CMK (cell line): ENCODE measurements at regions not wholly inside any gene's neighbourhood (a gene's known extent, or its start where the extent isn't known, plus 50 kb on each side); places are given as distances from the start of the nearest gene placed in this dataset.

Source experiments
- DNase-seq: peaks from one replicate; pipeline ENCODE4 v3.0.0-alpha.2; 2010; ENCODE audit warnings: low read depth

DNA sequence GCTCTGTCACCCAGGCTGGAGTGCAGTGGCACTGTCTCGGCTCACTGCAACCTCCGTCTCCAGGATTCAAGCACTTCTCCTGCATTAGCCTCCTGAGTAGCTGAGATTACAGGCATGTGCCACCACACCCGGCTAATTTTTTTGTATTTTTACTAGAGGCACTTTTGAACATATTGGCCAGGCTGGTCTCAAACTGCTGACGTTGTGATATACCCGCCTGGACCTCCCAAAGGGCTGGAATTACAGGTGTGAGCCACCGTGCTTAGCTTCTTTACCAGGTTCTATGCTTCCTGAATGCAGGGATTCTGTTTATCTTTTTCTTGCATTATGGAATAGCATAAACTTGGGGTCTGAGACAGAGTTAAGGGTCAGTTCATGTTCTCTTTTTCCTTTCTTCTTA, 317.9 kb upstream of the RBFOX1 start:
- DNase-seq = no peak

DNA sequence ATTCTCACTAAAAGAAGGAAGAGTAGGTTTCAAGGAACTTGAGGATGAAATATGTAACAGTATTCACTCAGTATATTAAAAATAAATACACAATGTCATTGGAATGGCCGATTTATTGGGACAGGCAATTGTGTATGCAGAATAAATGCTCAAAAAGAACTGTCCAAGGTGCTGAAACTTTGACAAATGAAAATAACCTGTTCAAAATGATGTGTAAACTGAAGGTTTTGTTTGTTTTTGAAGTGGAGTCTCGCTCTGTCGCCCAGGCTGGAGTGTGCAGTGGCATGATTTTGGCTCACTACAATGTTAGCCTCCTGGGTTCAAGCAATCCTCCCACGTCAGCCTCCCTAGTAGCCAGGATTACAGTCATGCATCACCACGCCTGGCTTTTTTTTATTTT, 318.7 kb upstream of the RBFOX1 start:
- no peak for DNase-seq

DNA sequence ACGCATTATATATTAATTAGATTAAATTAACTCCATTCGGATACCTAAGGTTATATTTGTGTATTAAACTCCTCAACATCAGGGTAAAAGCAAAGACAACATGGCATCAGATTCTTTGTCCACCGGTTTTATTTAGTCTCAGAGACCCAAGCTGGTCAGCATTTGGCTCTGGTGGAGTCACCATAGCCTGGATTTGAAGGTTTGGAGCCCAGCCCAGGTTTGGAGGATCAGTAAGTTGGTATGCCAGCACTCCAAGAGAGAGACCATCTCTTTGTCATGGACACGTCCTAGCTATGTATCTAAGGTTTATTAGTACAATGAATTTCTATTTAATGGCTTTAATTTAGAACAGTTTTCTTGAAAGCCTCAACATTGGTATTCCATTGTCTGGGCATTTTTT, 328.4 kb upstream of the RBFOX1 start:
- no peak for DNase-seq

DNA sequence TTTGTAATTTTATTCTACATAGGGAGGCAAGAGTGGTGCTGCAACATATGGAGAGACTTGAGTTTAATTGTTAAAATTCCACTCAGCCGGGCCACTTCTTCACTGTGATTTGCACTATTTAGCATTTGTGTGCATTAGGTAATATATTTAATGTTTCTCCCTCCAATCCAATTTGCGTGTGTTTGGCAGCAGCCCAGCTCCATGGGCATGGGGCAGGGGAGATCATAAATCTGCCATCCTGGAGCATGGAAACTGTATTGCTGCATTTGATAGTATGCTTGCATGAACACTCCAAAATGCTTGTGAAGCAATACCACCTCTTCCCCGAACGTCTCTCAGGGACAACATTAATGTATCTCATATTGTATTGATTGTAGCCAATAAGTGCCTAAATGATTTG, 339.1 kb upstream of the RBFOX1 start:
- DNase-seq = no peak

DNA sequence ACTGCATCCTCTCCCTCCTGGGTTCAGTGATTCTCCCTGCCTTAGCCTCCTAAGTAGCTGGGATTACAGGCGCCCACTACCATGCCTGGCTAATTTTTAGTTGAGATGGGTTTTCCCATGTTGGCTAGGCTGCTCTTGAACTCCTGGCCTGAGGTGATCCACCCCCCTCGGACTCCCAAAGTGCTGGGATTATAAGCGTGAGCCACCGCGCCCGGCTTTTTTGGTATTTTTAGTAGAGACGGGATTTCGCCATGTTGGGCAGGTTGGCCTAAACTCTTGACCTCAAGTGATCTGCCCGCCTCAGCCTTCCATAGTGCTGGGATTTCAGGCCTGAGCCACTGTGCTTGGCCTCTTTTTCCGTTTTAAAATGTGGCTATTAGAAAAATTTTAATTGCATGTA, 343.8 kb upstream of the RBFOX1 start:
- no peak for DNase-seq

DNA sequence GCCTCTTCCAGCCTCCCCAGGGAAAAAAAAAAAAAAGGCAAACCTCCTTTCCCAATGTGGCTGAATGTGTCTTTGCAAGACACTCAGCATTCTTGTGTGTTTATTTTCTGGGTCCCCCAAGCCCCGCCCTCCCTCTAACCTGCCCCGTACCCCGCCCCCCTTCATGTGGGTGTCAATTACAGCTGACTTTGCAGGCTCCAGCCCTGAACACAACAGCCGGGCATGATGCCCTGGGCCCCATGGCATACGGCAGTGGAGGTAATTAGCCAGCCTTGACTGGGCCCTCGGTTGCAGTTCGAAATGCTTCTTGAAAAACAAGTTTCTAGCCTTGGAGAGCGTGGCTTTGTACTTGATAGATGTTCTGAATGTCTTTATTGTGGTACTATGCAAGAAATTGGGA, 354.7 kb upstream of the RBFOX1 start:
- no peak for DNase-seq

DNA sequence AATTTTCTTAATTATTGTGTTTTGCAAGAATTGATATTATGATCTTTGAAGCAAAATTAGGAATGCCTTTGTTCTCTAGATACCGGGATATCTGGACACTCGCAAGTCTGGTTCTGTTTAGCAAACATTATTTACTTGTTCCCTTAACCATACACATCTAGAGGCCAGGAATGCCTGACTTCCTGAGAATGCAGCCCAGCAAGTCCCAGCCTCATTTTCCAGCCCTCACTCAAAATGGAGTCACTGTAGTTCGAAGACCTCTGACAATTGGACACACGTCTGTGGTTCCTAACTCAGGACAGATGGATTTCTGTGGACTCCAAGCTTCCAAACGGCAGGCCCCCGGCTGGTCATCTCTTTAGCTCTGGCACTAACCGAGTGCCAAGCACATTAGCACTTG, 355.4 kb upstream of the RBFOX1 start:
- no peak for DNase-seq

DNA sequence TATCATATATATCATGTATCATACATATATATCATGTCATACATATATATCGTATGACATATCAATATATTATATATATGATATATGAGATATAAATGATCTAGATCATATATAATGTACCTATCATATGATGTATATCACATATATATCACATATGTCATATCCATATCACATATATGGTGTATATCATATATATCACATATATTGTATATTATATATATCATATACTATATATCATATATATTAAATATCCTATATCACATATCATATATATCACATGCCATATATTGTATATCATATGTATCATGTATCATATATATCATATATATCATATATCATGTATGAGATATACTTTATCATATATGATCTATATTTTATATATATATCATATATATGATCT, 355.9 kb upstream of the RBFOX1 start:
- no peak for DNase-seq

DNA sequence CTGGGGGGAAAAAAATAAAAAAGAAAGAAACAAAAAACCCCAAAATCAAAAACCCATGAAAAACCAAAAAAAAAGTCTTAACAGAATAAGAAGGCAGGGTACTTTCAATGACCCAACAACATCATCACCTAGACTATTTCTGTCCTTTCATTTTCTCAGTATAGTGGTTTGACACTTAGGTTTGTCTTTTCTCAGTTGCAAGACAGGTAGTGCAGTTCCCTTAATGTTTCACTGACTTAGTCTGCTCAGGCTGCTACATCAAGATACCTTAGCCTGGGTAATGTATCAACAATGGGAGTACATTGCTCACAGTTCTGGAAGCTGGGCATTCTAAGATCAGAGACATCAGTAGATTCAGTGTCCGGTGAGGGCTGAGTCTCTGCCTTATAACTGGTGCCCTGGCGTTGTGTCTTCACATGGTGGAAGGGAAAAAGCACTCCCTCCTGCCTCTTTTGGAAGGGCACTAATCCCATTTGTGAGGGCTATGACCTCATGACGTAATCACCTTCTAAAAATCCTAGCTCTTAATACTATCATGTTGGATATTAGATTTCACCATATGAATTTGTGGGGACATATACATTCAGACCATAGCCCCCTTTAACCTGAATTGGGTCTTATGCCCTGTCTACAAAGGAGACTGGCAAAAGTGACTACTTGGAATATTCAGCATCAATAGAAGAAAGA, 362.3 kb upstream of the RBFOX1 start:
- DNase-seq = no peak

DNA sequence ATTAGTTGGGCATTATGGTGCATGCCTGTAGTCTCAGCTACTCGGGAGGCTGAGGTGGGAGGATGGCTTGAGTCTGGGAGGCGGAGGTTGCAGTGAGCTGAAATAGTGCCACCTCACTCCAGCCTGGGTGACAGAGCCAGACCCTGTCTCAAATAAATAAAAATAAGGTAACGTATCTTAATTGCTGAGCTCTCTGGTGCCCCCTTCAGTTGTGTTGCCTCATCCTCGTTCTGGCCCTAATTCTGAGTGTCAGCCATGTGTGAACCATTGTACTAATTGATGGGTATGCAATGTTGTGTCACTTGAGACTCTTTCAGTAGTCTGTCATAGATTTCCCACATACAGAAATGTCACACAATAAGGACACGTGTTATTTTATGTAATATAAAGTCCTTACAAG, 363.1 kb upstream of the RBFOX1 start:
- no peak for DNase-seq

DNA sequence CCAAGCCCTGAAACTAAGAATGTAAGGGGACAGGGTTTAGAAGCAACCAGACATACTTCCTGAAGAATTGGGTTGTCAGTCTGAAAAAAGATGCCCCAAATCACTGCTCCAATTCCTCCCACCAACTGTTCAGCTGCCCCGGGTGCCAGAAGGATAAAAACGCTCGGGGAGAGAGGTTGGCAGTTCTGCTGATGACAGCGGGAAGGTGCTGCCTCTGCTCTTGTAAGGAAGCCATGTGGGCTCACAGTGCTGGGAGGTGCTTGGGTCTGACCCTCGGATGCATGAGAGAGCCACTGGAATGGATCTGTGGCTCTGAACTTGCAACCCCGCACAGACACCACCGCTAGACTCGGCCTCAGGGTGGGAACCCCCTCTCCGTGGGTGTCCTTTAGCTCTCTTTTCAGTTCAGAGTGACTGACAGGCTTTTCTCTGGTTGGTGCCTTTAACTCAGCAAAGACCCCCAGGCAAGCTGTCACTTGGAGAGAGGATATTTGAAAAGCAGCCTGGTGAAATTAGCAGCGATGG, 364.8 kb upstream of the RBFOX1 start:
- DNase-seq = no peak

DNA sequence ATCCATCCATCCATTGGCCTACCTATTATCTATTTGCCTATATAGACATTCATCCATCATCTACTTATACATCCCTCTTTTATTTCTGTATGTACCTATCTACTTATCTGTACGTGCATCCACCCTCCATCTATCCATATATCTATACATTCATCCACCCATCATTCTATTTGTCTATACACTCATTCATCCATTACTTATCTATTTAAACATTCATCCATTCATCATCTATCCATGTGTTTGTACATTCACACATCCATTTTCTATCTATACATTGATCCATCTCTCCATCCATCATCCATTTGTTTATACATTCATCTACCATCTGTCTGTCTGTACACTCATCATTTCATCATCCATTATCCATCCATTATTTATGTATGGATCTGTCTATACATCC, 365.7 kb upstream of the RBFOX1 start:
- DNase-seq = no peak

DNA sequence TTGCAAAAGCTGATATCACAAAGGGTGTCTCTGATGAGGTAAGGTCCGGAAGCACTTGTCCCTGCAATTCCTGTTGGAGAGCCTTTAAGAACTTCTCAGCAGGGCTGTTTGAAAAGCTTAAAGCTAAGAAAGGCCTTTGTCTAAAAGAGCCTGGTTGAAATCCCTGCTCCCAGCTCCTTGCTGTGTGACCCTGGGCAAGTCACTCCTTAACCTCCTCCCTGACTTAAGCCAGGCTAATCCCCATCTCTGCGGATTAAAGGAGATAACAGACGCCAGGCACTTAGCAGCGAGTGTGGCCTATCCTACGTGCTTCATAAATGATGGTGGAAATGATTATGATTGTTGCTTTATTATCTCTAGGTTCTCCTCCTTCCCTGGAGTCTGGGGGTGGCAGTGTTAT, 368.0 kb upstream of the RBFOX1 start:
- no peak for DNase-seq

DNA sequence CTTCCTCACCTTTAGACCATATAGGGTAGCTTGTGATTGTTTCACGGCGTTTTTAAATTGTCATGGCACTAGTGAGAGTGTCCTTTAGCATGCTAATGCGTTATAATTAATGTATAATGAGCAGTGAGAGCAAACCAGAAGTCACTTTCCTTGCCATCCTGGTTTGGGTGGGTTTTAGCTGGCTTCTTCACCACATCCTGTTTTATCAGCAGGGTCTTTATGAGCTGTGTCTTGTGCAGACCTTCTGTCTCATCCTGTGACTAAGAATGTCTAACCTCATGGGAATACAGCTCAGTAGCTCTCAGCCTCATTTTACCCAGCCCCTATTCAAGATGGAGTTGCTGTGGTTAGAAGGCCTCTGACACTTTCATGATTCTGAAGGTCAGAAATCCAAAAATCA, 370.9 kb upstream of the RBFOX1 start:
- no peak for DNase-seq

DNA sequence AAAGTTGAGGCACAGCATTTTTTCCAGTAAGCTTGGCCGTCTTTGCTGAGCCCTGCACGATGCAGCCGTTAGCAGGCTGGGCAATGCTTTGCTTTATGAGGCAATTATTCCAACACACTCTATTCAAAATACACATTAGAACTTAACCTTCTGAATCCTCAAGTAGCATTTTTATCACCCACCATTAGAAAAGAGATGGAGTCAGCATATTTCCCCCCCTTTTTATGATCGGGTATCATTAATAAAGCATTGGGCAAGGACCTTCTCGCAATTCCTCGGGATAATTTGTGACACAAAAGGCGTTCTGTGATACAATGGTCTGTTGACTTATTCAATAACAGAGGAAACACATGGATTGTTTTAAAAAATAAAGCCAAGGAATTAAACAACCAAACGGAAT, 374.5 kb upstream of the RBFOX1 start:
- no peak for DNase-seq

DNA sequence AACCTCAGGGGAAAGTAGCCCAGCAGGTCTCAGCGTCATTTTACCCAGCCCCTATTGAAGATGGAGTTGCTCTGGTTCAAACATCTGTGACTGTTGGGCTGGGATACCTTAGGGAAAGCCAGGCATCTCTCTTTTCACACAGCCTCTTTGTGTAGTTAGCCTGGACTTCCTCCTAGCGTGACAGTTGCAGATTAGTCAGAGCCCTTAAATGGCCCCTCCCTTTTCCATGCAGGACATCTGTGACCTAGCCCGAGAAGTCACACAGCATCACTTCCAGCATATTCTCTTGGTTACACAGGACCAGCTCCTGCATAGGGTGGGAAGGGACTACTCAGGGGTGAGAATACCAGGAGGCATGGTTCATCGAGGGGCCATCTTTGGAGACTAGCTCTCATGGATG, 375.0 kb upstream of the RBFOX1 start:
- DNase-seq = no peak

DNA sequence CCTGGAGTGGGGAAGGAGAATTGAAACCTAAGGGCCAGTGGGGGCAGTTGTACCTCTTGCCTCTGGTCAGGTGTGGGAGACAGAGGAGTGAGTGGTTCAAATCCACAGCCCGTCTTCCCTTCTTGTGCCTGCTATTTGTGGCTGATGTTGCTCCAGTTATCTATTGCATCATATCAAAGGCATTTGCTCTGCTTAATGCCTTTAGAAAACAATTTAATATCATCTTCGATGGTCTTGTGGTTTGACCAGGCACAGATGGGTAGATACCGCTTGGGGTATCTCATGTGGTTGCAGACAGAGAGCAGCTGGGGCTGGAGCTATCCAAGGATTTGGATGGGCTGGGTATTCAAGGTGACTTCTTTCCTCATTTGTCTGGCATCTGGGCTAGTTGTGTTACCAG, 376.1 kb upstream of the RBFOX1 start:
- DNase-seq = no peak

DNA sequence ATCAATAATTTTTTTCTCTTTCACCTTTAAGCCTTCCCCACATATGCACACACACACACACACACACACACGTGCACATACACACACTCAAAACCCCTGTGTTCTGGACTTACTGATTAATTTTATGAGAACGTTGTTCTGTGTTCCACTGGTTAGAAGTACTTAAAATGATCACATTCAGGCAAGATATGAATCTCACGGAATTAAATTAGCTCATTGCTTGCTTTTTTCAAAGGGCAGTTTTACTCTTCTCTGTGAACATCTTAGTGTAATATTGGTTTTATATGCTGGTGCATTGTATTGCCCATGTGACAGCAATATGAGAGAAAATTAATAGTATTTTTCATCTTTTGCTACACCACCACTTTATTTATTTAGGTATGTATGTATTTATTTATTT, 377.3 kb upstream of the RBFOX1 start:
- no peak for DNase-seq

DNA sequence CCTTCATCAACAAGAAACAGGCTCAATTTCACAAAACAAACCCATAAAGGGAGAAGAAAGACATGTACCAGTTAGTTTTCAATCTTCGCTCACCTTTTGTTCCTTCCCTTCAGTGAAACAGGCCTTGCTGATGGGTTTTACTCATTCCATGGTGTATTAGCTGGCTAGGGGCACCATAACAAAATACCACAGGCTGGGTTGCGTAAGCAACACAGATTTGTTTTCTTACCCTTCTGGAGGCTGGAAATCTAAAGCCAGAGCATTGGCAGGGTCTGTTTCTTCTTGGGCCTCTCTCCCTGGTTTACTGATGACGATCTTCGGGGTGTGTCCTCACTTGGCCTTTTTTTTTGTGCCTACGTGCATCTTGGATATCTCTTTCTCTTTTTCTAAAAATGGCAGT, 383.4 kb upstream of the RBFOX1 start:
- DNase-seq = no peak

DNA sequence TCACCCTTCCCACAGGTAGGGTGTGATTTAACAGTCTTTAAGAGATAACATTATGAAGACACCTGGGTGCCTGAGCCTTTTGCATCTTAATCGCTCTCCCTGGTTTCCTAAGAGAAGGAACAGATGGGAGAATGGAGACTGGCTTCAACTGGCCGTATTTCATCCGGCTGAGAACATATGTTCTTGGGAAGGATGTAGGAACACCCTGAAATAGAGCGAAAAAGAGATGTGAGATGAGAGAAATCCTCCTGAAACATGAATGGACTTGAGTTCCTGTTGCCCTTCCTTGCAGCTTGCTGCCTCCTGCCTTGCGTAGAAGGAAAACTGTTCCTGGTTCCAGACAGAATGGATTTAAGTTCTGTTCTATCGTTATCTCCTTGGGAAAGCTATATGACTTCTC, 385.4 kb upstream of the RBFOX1 start:
- DNase-seq = no peak

DNA sequence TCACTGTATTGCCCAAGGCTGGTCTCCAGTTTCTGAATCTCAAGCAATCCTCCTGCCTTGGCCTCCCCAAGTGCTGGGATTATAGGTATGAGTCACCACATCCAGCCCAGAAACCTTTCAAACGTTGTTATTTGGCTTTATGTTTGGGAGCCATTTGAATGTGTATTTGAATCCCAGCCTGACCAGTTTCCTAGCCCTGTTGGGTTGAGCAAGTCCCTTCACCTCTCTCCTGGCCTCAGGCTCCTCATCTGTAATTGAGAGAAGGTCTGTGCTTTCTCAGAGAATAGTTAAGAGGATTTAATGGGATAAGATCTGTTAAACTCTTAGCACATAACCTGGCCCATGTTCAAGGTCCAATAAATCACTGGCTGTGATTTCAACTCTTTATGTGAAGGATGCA, 385.8 kb upstream of the RBFOX1 start:
- DNase-seq = no peak

DNA sequence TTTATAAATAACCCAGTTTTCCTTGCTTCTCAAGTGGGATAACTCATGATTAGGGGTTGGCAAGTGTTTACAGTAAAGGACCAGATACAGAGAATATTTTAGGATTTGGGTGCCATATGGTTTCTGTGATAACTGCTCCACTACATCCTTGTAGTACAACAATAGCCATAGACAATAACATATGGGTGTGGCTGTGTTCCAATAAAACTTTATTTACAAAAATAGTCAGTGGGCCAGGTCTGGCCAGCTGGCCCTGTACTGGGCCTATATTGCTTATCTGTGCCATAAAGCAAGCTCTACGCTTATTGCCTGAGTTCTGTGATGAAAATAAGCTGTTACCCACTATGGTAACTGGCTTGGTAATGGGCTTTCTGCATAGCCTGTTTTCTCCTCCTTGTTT, 386.5 kb upstream of the RBFOX1 start:
- no peak for DNase-seq

DNA sequence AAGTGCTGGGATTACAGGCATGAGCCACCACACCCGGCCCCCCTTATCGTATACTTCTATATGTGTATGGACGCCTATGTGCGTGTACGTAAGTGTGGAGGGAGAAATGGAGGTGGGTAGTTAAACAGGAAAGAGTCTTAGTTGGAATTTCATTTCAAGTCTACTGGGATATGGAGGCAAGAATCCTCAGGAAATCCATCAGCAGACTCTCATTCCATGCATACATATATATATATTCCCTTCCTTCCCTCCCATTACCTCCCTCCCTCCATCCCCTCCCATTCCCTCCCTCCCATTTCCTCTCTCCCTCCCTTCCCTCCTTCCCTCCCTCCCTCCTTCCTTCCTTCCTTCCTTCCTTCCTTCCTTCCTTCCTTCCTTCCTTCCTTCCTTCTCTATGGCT, 391.7 kb upstream of the RBFOX1 start:
- no peak for DNase-seq

DNA sequence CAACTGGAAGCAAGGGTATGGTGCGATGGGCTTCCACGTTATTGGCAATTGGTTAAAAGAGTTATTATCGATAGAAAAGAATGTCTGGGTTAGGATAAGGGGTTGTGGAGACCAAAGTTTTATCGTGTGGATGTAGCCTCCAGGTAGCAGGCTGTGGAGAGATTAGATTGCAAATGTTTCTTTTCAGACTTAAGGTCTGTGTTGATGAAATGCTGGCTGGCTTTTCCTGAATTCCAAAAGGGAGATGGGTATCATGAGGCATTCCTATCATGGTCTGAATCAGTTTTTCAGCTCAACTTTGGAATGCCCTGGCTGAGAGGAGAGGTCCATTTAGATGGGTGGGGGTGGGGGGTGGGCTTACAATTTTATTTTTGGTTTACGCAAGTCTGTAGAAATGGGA, 395.0 kb upstream of the RBFOX1 start:
- DNase-seq = no peak
